GM23338 (cell line): ENCODE measurements at regions not wholly inside any gene's neighbourhood (a gene's known extent, or its start where the extent isn't known, plus 50 kb on each side); places are given as distances from the start of the nearest gene placed in this dataset.

Source experiments
- ATAC-seq: fragments of 200-7000 bp; cut with Tn5 transposase; 3 replicates; pipeline ENCODE4 v1.9.1; 2020
- DNase-seq: peaks from one replicate; pipeline ENCODE4 v3.0.0-alpha.2; 2015; ENCODE audit warnings: low spot score
- H2AFZ ChIP-seq: fragments of 200-600 bp; sonication (generic); 2 replicates; pipeline ENCODE4 v1.8.0; 2016; ENCODE audit warnings: antibody characterized with exemption, mild to moderate bottlenecking, moderate library complexity
- H3F3A ChIP-seq: fragments of 200-600 bp; sonication (generic); replicated peaks from 2 replicates; pipeline ENCODE4 v1.8.0; 2017; ENCODE audit warnings: antibody characterized with exemption, mixed run types, low read depth
- H3K27ac ChIP-seq: fragments of 200-600 bp; sonication (generic); 2 replicates; pipeline ENCODE4 v1.6.1; 2016; ENCODE audit warnings: low read depth
- H3K27me3 ChIP-seq: fragments of 200-600 bp; sonication (generic); 2 replicates; pipeline ENCODE4 v1.8.0; 2016; ENCODE audit warnings: mild to moderate bottlenecking, mixed run types, moderate library complexity; ENCODE audit not compliant: insufficient read depth
- H3K36me3 ChIP-seq: fragments of 200-600 bp; sonication (generic); 2 replicates; pipeline ENCODE4 v1.8.0; 2016; ENCODE audit warnings: mild to moderate bottlenecking; ENCODE audit not compliant: insufficient read depth
- H3K4me1 ChIP-seq: fragments of 200-600 bp; sonication (generic); 2 replicates; pipeline ENCODE4 v1.8.0; 2016; ENCODE audit warnings: mild to moderate bottlenecking, moderate library complexity; ENCODE audit not compliant: insufficient read depth
- H3K4me2 ChIP-seq: fragments of 200-600 bp; sonication (generic); 2 replicates; pipeline ENCODE4 v1.7.1; 2017; ENCODE audit warnings: mixed run types
- H3K4me3 ChIP-seq: fragments of 200-600 bp; sonication (generic); 2 replicates; pipeline ENCODE4 v1.6.1; 2016; ENCODE audit warnings: mixed run types
- H3K79me2 ChIP-seq: fragments of 200-600 bp; sonication (generic); replicated peaks from 2 replicates; pipeline ENCODE4 v1.8.0; 2017; ENCODE audit warnings: mild to moderate bottlenecking; ENCODE audit not compliant: insufficient read depth
- H3K9me2 ChIP-seq: fragments of 200-600 bp; sonication (generic); 2 replicates; pipeline ENCODE4 v1.8.0; 2017; ENCODE audit not compliant: insufficient read depth
- H4K20me1 ChIP-seq: fragments of 200-600 bp; sonication (generic); replicated peaks from 2 replicates; pipeline ENCODE4 v1.8.0; 2017; ENCODE audit warnings: mild to moderate bottlenecking; ENCODE audit not compliant: insufficient read depth
- H3K27ac Mint-ChIP-seq: 2 replicates; pipeline ENCODE4 v1.8.0; 2020; ENCODE audit warnings: inconsistent platforms, mild to moderate bottlenecking, moderate library complexity, mixed read lengths
- H3K27me3 Mint-ChIP-seq: 3 replicates; pipeline ENCODE4 v1.8.0; 2022; ENCODE audit warnings: low read depth, mild to moderate bottlenecking, moderate library complexity, mixed read lengths, inconsistent platforms; ENCODE audit not compliant: insufficient read depth, poor library complexity
- H3K36me3 Mint-ChIP-seq: 3 replicates; pipeline ENCODE4 v1.8.0; 2021; ENCODE audit warnings: low read depth, mild to moderate bottlenecking, inconsistent platforms, moderate library complexity, mixed read lengths
- H3K4me1 Mint-ChIP-seq: 3 replicates; pipeline ENCODE4 v1.8.0; 2020; ENCODE audit warnings: mild to moderate bottlenecking, inconsistent platforms, mixed read lengths
- H3K4me3 Mint-ChIP-seq: 3 replicates; pipeline ENCODE4 v1.8.0; 2021; ENCODE audit warnings: moderate library complexity, mild to moderate bottlenecking, inconsistent platforms, mixed read lengths
- H3K9me3 Mint-ChIP-seq: 3 replicates; pipeline ENCODE4 v1.8.0; 2020; ENCODE audit warnings: moderate library complexity, mild to moderate bottlenecking, inconsistent platforms, mixed read lengths
- JUNB ChIP-seq: IDR thresholded peaks from one replicate; pipeline ENCODE4 v1.6.1; 2016; ENCODE audit warnings: antibody characterized with exemption; ENCODE audit not compliant: unreplicated experiment
- NANOG ChIP-seq: IDR thresholded peaks from 2 replicates; pipeline ENCODE4 v1.6.1; 2016; ENCODE audit warnings: antibody characterized with exemption, borderline replicate concordance
- ZNF331 ChIP-seq: fragments of 250-450 bp; sonication (Bioruptor Pico); IDR thresholded peaks from 2 replicates; pipeline ENCODE4 v1.5.0; 2020; ENCODE audit warnings: low read depth, mild to moderate bottlenecking, moderate library complexity
- TF ChIP-seq, protein P1 (sequence below): fragments of 250-450 bp; sonication (Bioruptor Pico); IDR thresholded peaks from 2 replicates; pipeline ENCODE4 v1.5.0; 2020; ENCODE audit warnings: mild to moderate bottlenecking, moderate library complexity
- TF ChIP-seq, protein P2 (sequence below): IDR thresholded peaks from one replicate; pipeline ENCODE4 v1.6.1; 2018; ENCODE audit warnings: antibody characterized with exemption; ENCODE audit not compliant: unreplicated experiment
- TF ChIP-seq, protein P3 (sequence below), 2 experiments: fragments of 200-600 bp in 1 of 2; sonication (generic) in 1 of 2; conservative IDR thresholded peaks; 2 replicates each; pipeline versions ENCODE4 v1.5.1 to v1.6.1; 2016 to 2017; ENCODE audit warnings: antibody characterized with exemption in 2 of 2, low read depth in 2 of 2, mild to moderate bottlenecking in 2 of 2, moderate library complexity in 1 of 2
- TF ChIP-seq, protein P4 (sequence below): IDR thresholded peaks from 2 replicates; pipeline ENCODE4 v1.6.1; 2016; ENCODE audit warnings: antibody characterized with exemption

DNA sequence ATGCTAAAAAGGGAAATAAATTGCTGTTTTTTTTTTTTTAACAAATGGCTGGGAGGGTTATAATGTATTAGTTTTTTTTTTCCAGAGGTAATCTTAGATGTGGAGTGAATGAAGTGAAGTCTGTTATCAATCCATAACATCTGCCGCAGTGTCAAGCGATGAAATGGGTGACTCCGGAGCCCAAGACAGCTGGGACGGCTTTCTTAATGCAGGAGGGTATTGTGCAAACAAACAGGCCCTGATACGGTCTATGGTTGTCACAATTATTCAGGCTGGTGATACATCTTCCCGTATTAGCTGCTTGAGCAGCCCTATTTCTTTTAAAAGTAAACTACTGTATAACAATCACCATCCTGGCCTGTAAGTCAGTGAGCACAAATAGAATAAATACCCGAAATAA is 1231.2 kb downstream of the GATA3 start:
- DNase-seq (no peak), ATAC-seq (no peak)
- no peaks in the 10 kb centered on the region for H3K4me1 ChIP-seq
- no peak overlapping the region for H3K27ac ChIP-seq
- Mint-ChIP-seq H3K27me3 (no peaks in the 10 kb centered on the region), H3K4me1 (no peaks in the 10 kb centered on the region), H3K36me3 (no peaks in the 10 kb centered on the region), H3K9me3 (no peaks in the 10 kb centered on the region), H3K27ac (no peak overlapping the region), H3K4me3 (no peak overlapping the region)
- no peaks in the 10 kb centered on the region for H3F3A ChIP-seq
- H3K4me3 ChIP-seq = no peak overlapping the region
- H3K79me2 ChIP-seq = no peaks in the 10 kb centered on the region
- no peak overlapping the region for H2AFZ ChIP-seq
- no peaks in the 10 kb centered on the region for H3K36me3 ChIP-seq
- H3K27me3 ChIP-seq = no peaks in the 10 kb centered on the region
- H3K4me2 ChIP-seq = no peak overlapping the region
- TF ChIP-seq, protein P1, sequence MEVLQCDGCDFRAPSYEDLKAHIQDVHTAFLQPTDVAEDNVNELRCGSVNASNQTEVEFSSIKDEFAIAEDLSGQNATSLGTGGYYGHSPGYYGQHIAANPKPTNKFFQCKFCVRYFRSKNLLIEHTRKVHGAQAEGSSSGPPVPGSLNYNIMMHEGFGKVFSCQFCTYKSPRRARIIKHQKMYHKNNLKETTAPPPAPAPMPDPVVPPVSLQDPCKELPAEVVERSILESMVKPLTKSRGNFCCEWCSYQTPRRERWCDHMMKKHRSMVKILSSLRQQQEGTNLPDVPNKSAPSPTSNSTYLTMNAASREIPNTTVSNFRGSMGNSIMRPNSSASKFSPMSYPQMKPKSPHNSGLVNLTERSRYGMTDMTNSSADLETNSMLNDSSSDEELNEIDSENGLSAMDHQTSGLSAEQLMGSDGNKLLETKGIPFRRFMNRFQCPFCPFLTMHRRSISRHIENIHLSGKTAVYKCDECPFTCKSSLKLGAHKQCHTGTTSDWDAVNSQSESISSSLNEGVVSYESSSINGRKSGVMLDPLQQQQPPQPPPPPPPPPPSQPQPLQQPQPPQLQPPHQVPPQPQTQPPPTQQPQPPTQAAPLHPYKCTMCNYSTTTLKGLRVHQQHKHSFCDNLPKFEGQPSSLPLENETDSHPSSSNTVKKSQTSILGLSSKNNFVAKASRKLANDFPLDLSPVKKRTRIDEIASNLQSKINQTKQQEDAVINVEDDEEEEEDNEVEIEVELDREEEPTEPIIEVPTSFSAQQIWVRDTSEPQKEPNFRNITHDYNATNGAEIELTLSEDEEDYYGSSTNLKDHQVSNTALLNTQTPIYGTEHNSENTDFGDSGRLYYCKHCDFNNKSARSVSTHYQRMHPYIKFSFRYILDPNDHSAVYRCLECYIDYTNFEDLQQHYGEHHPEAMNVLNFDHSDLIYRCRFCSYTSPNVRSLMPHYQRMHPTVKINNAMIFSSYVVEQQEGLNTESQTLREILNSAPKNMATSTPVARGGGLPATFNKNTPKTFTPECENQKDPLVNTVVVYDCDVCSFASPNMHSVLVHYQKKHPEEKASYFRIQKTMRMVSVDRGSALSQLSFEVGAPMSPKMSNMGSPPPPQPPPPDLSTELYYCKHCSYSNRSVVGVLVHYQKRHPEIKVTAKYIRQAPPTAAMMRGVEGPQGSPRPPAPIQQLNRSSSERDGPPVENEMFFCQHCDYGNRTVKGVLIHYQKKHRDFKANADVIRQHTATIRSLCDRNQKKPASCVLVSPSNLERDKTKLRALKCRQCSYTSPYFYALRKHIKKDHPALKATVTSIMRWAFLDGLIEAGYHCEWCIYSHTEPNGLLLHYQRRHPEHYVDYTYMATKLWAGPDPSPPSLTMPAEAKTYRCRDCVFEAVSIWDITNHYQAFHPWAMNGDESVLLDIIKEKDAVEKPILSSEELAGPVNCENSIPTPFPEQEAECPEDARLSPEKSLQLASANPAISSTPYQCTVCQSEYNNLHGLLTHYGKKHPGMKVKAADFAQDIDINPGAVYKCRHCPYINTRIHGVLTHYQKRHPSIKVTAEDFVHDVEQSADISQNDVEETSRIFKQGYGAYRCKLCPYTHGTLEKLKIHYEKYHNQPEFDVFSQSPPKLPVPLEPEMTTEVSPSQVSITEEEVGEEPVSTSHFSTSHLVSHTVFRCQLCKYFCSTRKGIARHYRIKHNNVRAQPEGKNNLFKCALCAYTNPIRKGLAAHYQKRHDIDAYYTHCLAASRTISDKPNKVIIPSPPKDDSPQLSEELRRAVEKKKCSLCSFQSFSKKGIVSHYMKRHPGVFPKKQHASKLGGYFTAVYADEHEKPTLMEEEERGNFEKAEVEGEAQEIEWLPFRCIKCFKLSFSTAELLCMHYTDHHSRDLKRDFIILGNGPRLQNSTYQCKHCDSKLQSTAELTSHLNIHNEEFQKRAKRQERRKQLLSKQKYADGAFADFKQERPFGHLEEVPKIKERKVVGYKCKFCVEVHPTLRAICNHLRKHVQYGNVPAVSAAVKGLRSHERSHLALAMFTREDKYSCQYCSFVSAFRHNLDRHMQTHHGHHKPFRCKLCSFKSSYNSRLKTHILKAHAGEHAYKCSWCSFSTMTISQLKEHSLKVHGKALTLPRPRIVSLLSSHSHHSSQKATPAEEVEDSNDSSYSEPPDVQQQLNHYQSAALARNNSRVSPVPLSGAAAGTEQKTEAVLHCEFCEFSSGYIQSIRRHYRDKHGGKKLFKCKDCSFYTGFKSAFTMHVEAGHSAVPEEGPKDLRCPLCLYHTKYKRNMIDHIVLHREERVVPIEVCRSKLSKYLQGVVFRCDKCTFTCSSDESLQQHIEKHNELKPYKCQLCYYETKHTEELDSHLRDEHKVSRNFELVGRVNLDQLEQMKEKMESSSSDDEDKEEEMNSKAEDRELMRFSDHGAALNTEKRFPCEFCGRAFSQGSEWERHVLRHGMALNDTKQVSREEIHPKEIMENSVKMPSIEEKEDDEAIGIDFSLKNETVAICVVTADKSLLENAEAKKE = no peak
- H4K20me1 ChIP-seq = no peaks in the 10 kb centered on the region
- no peaks in the 10 kb centered on the region; the same call in 1 of the 2 replicates for H3K9me2 ChIP-seq

DNA sequence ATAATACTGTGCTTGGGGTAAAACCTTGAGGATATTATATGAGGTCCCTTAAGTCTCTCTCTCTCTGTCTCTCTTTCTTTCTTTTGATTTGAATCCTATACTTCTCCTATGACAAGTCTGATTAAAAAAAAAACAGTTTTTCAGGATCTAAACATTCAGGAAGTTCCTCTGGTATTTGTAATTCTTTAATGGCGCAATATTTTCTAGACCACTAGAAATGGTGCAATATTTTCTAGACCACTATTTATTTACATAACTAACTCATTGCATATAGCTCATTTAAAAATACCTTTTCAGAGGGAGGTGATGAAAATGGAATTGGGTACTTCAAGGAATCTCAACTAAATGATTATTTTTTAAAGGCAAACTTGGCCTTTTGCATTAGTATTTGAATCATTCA is 1235.3 kb downstream of the GATA3 start:
- Histone ChIP-seq H3K4me2 (no peak overlapping the region), H3F3A (no peaks in the 10 kb centered on the region), H3K36me3 (no peaks in the 10 kb centered on the region), H3K9me2 (no peaks in the 10 kb centered on the region), H3K79me2 (no peaks in the 10 kb centered on the region), H2AFZ (no peak overlapping the region), H3K4me1 (no peaks in the 10 kb centered on the region), H3K27me3 (no peaks in the 10 kb centered on the region), H3K27ac (no peak overlapping the region), H3K4me3 (no peak overlapping the region), H4K20me1 (no peaks in the 10 kb centered on the region)
- Mint-ChIP-seq H3K9me3 (no peaks in the 10 kb centered on the region), H3K27me3 (no peaks in the 10 kb centered on the region), H3K4me3 (no peak overlapping the region), H3K4me1 (peaks cover 4% of the 10 kb centered on the region; the same call in 1 of the 3 replicates), H3K27ac (no peak overlapping the region), H3K36me3 (no peaks in the 10 kb centered on the region)
- TF ChIP-seq ZNF331 (CRISPR knock-in tag) = no peak
- TF ChIP-seq, protein P2, sequence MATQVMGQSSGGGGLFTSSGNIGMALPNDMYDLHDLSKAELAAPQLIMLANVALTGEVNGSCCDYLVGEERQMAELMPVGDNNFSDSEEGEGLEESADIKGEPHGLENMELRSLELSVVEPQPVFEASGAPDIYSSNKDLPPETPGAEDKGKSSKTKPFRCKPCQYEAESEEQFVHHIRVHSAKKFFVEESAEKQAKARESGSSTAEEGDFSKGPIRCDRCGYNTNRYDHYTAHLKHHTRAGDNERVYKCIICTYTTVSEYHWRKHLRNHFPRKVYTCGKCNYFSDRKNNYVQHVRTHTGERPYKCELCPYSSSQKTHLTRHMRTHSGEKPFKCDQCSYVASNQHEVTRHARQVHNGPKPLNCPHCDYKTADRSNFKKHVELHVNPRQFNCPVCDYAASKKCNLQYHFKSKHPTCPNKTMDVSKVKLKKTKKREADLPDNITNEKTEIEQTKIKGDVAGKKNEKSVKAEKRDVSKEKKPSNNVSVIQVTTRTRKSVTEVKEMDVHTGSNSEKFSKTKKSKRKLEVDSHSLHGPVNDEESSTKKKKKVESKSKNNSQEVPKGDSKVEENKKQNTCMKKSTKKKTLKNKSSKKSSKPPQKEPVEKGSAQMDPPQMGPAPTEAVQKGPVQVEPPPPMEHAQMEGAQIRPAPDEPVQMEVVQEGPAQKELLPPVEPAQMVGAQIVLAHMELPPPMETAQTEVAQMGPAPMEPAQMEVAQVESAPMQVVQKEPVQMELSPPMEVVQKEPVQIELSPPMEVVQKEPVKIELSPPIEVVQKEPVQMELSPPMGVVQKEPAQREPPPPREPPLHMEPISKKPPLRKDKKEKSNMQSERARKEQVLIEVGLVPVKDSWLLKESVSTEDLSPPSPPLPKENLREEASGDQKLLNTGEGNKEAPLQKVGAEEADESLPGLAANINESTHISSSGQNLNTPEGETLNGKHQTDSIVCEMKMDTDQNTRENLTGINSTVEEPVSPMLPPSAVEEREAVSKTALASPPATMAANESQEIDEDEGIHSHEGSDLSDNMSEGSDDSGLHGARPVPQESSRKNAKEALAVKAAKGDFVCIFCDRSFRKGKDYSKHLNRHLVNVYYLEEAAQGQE = no peak
- TF ChIP-seq, protein P3, sequence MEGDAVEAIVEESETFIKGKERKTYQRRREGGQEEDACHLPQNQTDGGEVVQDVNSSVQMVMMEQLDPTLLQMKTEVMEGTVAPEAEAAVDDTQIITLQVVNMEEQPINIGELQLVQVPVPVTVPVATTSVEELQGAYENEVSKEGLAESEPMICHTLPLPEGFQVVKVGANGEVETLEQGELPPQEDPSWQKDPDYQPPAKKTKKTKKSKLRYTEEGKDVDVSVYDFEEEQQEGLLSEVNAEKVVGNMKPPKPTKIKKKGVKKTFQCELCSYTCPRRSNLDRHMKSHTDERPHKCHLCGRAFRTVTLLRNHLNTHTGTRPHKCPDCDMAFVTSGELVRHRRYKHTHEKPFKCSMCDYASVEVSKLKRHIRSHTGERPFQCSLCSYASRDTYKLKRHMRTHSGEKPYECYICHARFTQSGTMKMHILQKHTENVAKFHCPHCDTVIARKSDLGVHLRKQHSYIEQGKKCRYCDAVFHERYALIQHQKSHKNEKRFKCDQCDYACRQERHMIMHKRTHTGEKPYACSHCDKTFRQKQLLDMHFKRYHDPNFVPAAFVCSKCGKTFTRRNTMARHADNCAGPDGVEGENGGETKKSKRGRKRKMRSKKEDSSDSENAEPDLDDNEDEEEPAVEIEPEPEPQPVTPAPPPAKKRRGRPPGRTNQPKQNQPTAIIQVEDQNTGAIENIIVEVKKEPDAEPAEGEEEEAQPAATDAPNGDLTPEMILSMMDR (conservative IDR thresholded peaks at IDR 0.05; ENCODE audit: low read depth in 2 of 2) = no peak
- TF ChIP-seq, protein P4, sequence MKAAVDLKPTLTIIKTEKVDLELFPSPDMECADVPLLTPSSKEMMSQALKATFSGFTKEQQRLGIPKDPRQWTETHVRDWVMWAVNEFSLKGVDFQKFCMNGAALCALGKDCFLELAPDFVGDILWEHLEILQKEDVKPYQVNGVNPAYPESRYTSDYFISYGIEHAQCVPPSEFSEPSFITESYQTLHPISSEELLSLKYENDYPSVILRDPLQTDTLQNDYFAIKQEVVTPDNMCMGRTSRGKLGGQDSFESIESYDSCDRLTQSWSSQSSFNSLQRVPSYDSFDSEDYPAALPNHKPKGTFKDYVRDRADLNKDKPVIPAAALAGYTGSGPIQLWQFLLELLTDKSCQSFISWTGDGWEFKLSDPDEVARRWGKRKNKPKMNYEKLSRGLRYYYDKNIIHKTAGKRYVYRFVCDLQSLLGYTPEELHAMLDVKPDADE = no peak
- no peak for TF ChIP-seq NANOG
- no peak for TF ChIP-seq JUNB
- ATAC-seq (no peak), DNase-seq (no peak)
